Thoracic aorta (tissue), 2 donors: ENCODE measurements at regions not wholly inside any gene's neighbourhood (a gene's known extent, or its start where the extent isn't known, plus 50 kb on each side); places are given as distances from the start of the nearest gene placed in this dataset.

ENCODE experiments used
- ATAC-seq: fragments of 150-250 bp; one replicate; pipeline ENCODE4 v1.8.0; 2017; ENCODE audit warnings: low read depth; ENCODE audit not compliant: insufficient number of reproducible peaks, low FRiP score
- DNase-seq: peaks from one replicate; pipeline ENCODE4 v3.0.0-alpha.2; 2020; ENCODE audit warnings: low spot score
- H3K27ac ChIP-seq, 2 donors: fragments of 200-600 bp; sonication (generic); 1 replicate in 1 of 2; 2 replicates in 1 of 2; pipeline ENCODE4 v1.5.1; 2016; ENCODE audit warnings: mild to moderate bottlenecking in 2 of 2, moderate library complexity in 2 of 2
- H3K27me3 ChIP-seq: fragments of 200-600 bp; sonication (generic); replicated peaks from 2 replicates; pipeline ENCODE4 v1.6.0; 2016; ENCODE audit warnings: mild to moderate bottlenecking; ENCODE audit not compliant: insufficient read depth
- H3K36me3 ChIP-seq: fragments of 200-600 bp; sonication (generic); one replicate; pipeline ENCODE4 v1.5.1; 2016
- H3K4me1 ChIP-seq, 2 donors: fragments of 200-600 bp; sonication (generic); 1 replicate in 1 of 2; 2 replicates in 1 of 2; pipeline versions ENCODE4 v1.5.1 to v1.6.0; 2016; ENCODE audit warnings: low read depth in 2 of 2, mild to moderate bottlenecking in 1 of 2; ENCODE audit not compliant: control insufficient read depth in 1 of 2
- H3K4me3 ChIP-seq: fragments of 200-600 bp; sonication (generic); 2 replicates; pipeline ENCODE4 v1.5.1; 2016; ENCODE audit warnings: mild to moderate bottlenecking
- H3K9me3 ChIP-seq: fragments of 200-600 bp; sonication (generic); 2 replicates; pipeline ENCODE4 v1.5.1; 2016
- CTCF ChIP-seq: fragments of 200-600 bp; sonication (generic); IDR thresholded peaks from one replicate; pipeline ENCODE4 v1.5.1; 2019; ENCODE audit warnings: antibody characterized with exemption

GRCh38 chrX:3244203-3244743 is 102.2 kb downstream of the MXRA5 start:
- no peak overlapping the region for H3K27ac ChIP-seq
- no peak for TF ChIP-seq CTCF
- no peaks in the 10 kb centered on the region for H3K36me3 ChIP-seq
- ATAC-seq: no peak
- no peaks in the 10 kb centered on the region for H3K4me1 ChIP-seq
- no peaks in the 10 kb centered on the region for H3K27me3 ChIP-seq
- no peaks in the 10 kb centered on the region for H3K9me3 ChIP-seq
- DNase-seq: no peak
- no peak overlapping the region for H3K4me3 ChIP-seq

- TF ChIP-seq CTCF: no peak
- no peak overlapping the region for H3K27ac ChIP-seq
- no peaks in the 10 kb centered on the region for H3K36me3 ChIP-seq
- H3K4me1 ChIP-seq: no peaks in the 10 kb centered on the region
- no peak overlapping the region for H3K4me3 ChIP-seq
- ATAC-seq: no peak
- no peak for DNase-seq
- H3K9me3 ChIP-seq: no peaks in the 10 kb centered on the region
- H3K27me3 ChIP-seq: no peaks in the 10 kb centered on the region
Observed at GRCh38 chrX:3232262-3232923, 114.1 kb downstream of the MXRA5 start.

GRCh38 chrX:3231766-3232165 is 114.7 kb downstream of the MXRA5 start:
- DNase-seq (no peak), ATAC-seq (no peak)
- Histone ChIP-seq H3K27me3 (no peaks in the 10 kb centered on the region), H3K9me3 (no peaks in the 10 kb centered on the region), H3K4me3 (no peak overlapping the region), H3K36me3 (no peaks in the 10 kb centered on the region), H3K4me1 (no peaks in the 10 kb centered on the region), H3K27ac (no peak overlapping the region)
- no peak for TF ChIP-seq CTCF

GRCh38 chrX:3230496-3230895 is 116.0 kb downstream of the MXRA5 start:
- no peak for ATAC-seq
- DNase-seq: no peak
- Histone ChIP-seq H3K27me3 (no peaks in the 10 kb centered on the region), H3K36me3 (no peaks in the 10 kb centered on the region), H3K9me3 (no peaks in the 10 kb centered on the region), H3K27ac (no peak overlapping the region), H3K4me1 (no peaks in the 10 kb centered on the region), H3K4me3 (no peak overlapping the region)
- no peak for TF ChIP-seq CTCF

GRCh38 chrX:3227526-3227925 is 118.9 kb downstream of the MXRA5 start:
- DNase-seq: no peak
- H3K27me3 ChIP-seq: no peaks in the 10 kb centered on the region
- ATAC-seq: no peak
- H3K9me3 ChIP-seq: no peaks in the 10 kb centered on the region
- no peak overlapping the region for H3K27ac ChIP-seq
- H3K4me3 ChIP-seq: no peak overlapping the region
- no peaks in the 10 kb centered on the region for H3K4me1 ChIP-seq
- no peak for TF ChIP-seq CTCF
- H3K36me3 ChIP-seq: no peaks in the 10 kb centered on the region
